Lower leg skin (tissue), 3 donors: ENCODE measurements at regions not wholly inside any gene's neighbourhood (a gene's known extent, or its start where the extent isn't known, plus 50 kb on each side); places are given as distances from the start of the nearest gene placed in this dataset.

Source experiments
- CTCF ChIP-seq, 3 donors: fragments of 450-650 bp; IDR thresholded peaks; one replicate each; pipeline ENCODE4 v1.5.1; 2016; ENCODE audit warnings: antibody characterized with exemption in 3 of 3, mild to moderate bottlenecking in 3 of 3, moderate library complexity in 2 of 3
- POLR2A ChIP-seq, 2 donors: fragments of 450-650 bp; IDR thresholded peaks; one replicate each; pipeline ENCODE4 v1.6.1; 2016 to 2017; ENCODE audit warnings: antibody characterized with exemption in 2 of 2, mild to moderate bottlenecking in 1 of 2, moderate library complexity in 1 of 2

- TF ChIP-seq CTCF (IDR thresholded peaks at IDR 0.05) (no peak), POLR2A (IDR thresholded peaks at IDR 0.05) (no peak)
These were observed 915.8 kb downstream of the VRK1 start for GRCh38 chr14:97713023-97713422.
